GM18520 (cell line): ENCODE measurements at regions not wholly inside any gene's neighbourhood (a gene's known extent, or its start where the extent isn't known, plus 50 kb on each side); places are given as distances from the start of the nearest gene placed in this dataset.
"Not testable (repeated sequence)": the region's sequence is repeated elsewhere in the genome, so short reads cannot be mapped to it uniquely, and the experiment has no call there.

Experiments used
- ATAC-seq: cut with Tn5 transposase; IDR thresholded peaks from one replicate; pipeline ENCODE4 v1.9.1; 2021; ENCODE audit not compliant: unreplicated experiment

DNA sequence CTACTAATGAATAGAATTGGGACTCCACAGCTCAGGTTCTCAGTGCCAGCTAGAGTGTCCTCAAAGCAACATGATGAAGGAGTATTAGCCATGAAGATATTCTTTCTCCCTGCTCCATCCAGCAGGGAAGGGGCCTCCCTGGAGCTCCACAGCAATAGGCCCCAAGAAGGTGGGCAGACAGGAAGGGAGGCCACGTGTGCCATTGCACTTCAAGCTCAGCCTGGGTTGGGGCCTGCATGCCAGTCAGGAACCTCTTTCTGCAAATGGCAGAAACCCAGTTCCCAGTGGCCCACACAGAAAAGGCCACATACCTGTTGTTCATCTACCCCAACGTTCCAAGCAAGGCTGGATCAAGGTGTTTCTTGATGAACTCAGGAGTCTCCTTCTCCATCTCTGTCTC lies 357.5 kb upstream of the SFSWAP start:
- no peak for ATAC-seq

DNA sequence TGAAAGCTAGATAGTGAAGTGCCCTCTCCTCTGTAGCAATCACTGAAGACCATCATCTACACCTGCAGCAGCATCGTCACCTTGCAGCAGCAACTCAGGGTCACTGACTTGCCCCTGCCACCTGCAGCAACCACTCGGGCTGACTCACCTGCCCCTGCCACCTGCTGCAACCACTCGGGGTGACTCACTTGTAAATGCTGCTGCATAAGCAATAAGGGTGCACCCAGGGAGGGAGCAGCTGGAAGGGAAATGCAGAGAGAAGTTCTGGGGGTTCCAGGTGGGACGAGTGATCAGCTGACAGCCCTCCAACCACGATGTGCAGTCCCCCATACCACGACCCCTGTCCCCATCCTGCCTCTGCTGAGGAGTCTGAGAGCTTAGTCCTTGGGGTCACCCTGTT lies 357.1 kb upstream of the SFSWAP start:
- no peak for ATAC-seq

DNA sequence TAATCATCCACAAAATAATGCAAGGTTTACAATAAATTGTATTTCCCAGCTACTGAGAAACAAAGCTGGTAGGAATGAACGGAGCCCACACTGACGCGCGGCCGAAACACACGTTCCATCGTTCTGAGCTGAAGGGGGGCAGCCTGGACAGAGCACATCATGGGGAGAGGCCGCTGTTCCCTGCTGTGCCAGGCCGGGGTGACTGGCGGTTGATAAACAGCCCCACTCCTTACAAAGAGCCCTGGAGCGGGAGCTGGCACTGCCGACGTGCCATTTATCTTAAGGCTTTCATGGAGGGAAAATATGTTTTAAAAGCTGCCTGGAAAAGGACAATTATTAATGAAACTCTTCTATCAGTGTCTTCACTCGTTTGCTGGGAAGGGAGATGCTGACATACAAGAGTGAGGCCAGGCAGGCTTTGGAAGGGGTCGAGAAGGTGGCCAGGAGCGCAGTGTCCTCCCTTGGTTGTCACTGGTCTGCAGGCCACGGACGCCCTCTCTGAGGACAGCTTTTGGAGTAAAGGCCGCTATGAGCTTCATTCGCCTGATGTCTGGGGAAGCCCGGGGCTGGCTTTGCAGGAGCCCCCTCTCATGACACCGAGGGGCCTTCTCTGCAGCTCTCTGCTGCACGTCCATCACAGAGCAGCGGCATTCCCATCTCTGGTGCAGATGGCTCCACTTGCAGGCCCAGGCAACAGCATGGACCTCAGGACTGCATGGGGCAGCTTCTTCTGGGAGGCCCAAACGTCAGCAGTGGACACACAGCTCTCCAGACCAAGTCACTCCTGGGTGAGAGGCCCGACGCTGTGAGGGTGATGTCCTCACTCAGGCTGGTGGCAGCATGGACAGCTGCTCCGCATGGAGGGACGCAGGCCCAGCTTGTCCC lies 355.3 kb upstream of the SFSWAP start:
- no peak for ATAC-seq

DNA sequence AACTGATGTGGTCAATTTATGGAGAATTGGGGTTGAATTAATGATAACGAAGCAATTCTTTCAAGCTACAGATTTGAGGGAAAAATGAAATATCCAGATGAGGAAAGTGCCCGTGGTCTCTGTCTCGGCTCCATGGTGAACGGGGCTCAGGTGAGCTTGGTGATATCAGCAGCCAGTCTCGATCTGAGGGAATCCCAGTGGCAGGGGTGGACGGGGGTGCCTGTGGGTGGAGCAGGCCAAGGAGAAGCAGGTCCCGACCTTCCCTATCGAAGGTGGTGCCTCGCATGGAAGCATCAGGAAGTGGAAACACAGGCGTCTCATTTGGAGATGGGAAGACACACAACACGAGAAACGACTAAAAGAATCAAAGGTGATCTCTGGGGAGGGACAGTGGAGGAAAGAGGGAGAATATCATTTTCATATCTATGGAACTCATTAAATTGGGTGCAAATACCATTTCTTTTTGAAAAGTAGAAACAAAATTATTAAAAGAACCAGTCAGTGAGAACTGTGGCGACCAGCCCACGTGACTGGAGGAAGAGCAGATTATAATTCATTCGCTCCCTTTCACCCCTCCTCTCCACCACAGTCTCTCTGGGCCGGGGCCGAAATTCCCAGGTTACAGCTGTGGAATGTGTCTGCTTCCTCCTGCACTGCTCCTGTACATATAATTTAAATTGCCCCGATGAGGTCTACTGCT lies 354.3 kb upstream of the SFSWAP start:
- ATAC-seq: no peak

DNA sequence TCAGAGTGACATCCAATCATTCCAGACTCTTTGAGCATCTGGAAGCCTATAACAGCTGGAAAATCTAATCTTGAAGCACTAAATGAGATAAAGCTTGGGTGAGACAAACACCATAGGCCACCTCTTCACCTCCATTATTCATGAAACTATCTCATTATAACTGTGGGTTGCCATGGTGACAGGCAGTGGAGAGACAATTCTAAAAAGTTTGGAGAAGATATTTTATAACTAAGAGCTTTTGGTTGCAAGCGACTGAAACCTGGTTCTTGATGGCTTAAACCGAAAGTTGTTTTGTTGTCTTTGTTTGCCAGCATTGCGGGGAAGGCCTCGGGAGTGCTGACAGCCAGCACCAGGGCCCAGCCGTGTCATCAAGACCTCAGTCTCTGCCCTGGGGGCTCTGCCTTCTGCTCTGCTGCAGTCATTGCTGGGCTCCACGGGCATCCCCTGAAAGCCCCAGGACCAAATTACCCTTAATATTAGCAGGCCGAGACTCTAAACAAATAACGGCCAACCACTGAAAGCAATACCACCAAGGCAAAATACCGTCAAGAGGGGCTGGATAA lies 353.6 kb upstream of the SFSWAP start:
- no peak for ATAC-seq

DNA sequence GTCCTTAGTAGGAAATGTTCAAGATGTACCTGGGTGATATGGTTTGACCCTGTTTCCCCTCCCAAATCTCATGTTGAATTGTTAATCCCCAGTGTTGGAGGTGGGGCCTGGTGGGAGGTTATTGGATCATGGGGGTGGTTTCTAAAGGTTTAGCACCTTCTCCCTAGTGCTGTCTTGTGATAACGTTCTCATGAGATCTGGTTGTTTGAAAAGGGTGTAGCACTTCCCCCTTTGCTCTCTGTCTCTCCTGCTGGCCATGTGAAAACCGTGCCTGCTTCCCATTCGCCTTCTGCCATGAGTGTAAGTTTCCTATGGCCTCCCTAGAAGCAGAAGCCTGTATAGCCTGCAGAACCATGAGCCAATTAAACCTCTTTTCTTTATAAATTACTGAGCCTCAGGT lies 353.0 kb upstream of the SFSWAP start:
- no peak for ATAC-seq

DNA sequence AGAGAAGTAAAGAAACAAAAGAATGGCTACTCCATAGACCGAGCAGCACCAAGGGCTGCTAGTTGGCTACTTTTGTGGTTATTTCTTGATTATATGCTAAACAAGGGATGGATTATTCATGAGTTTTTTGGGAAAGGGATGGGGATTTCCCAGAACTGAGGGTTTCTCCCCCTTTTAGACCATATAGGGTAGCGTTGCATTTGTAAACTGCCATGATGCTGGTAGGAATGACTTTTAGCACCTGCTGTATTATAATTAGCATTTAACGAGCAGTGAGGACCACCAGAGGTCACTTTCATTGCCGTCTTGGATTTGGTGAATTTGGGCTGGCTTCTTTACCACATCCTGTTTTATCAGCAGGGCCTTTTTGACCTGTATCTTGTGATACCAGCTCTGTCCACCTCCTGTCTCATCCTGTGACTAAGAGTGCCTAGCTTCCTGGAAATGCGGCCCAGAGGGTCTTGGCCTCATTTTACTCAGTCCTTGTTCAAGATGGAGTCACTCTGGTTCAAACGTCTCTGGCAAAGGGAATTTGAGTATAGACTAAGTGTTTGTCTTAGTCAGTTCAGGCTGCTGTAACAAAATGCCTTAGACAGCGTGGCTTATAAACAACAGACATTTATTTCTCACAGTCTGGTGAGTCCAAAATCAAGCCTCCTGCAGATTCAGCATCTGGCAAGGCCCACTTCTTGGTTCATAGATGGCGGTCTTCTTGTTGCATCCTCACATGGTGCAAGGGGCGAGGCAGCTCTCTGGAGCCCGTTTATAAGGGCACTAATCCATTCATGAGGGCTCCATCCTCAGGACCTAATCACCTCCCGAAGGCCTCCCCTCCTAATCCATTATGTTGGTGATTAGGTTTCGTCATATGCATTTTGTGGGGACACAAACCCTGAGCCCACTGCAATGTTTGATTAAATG lies 348.3 kb upstream of the SFSWAP start:
- ATAC-seq: no peak

DNA sequence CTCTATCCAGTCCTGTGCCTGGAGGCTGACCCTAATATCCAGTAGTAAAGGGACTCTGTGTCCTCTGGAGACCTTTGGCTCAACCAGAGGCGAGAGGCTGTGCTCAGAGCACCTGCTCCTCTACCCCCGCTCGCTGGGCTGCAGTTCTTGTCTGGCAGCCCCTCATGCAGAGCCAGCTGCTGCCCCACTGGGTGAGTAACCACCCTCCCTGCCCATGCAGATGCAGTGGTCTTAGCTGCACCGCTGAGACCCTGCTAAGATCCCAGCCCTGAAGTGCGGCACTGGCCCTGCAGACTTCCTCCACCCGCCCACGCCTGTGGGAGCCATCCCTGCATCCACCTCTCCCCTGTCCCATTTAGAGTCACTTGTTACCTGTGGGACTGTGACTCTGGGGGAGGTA lies 347.5 kb upstream of the SFSWAP start:
- ATAC-seq: no peak

DNA sequence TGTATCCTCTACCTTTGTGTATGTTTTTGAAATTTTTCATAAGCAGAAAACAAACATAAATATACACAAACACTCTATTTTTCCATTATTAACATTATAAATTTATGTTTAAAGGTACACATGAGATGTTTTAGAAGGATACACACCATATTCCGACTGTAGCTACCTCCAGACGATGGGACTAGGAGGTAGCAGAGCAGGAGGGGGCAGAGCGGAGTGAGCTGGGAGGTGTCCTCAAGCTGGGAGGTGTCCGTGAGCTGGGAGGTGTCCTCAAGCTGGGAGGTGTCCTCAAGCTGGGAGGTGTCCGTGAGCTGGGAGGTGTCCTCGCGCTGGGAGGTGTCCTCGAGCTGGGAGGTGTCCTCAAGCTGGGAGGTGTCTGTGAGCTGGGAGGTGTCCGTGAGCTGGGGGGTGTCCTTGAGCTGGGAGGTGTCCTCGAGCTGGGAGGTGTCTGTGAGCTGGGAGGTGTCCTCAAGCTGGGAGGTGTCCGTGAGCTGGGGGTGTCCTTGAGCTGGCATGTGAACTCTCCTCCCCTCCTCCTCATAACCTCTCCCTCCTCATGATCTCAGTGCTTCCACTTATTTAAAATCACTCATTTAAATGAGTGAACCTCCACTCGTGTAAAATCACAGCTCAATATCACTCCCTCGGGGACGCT lies 346.9 kb upstream of the SFSWAP start:
- no peak for ATAC-seq

DNA sequence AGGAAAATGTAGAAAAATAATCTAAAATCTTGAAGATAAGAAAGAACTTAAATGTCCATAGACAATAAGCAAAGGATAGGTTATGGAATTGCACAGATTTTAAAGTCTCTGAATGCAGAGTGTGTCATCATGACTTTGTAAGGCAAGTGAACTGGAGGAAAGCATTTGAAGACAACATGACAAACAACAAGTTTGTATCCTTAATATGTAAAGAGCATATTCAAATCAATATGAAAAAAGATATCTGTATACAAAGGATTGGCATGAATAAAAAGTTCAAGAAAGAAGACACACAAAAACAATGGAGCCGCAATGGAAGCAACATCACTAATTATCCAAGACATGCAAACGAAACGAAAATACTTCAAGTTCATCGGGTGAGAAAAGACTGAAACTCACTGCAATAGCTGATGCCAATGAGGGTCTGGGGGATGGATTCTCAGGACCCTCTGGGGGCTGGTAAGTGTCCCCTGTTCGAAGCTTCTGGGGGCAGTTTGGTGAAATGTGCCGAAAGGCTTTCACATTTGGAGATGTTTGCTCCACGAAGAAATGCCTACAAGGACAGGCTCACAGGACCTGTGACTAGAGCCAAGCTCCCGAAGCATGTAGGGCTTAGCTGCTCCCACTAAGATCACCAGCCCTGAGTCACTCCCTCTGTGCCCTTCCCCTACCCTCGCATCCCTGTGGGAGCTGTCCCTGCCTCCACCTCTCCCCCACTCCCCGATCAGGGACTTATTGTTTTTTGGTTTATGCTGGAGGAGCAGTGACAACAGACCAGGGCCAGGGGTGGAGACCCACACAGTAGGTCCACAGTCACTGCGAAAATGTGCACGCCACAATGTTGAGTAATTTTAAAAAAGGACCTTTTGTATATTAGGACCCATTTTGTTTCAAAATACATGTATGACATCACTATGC lies 345.7 kb upstream of the SFSWAP start:
- no peak for ATAC-seq

DNA sequence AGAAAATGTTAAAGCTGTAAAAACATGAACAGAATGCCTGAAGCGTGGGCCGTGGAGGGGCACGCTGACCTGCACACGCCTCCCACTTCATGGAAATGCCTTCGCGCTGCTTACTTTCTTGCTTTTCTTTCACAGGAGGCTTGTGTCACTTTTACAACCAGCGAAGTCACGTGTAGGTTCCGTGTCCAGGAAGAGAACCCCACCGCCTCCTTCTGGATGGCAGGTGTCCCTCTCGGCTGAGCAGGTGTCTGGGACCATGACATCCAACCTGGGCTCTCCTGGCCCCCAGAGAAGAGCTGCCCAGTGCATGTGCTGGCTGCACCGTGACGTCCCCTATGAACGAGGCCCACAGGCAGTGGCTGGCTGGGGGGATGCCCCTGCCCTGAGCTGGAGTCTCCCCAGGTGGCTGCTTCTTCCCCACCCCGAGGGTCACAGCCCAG lies 345.0 kb upstream of the SFSWAP start:
- ATAC-seq: no peak

DNA sequence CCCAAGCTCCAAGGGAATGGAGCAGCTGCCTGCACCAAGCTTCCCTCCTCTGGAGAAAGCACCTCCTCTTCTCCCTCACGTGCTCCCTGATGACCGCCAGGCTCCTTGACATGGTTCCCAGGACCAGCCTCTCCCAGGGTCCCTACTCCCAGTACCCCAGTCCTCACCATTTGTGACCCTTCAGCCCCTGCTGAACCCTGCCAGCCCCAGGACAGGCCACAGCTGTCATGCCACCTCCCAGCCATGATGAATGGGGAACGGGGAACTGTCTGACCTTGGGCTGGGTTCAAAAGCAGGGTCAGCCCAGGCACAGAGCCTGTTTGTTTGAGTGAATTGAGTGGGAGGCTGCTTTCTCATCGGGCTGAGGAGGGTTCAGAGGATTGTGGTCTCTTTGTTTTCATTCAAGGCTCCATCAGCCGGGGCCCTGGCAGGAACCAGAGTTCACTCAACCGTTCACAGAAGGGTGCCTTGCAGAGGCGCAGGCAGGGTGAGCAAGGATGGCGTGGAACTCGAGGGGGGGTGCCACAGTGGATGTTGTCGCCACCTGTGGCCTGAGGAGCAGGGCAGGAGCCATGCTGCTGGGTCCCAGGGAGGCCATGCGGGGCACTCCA lies 344.5 kb upstream of the SFSWAP start:
- ATAC-seq: no peak

DNA sequence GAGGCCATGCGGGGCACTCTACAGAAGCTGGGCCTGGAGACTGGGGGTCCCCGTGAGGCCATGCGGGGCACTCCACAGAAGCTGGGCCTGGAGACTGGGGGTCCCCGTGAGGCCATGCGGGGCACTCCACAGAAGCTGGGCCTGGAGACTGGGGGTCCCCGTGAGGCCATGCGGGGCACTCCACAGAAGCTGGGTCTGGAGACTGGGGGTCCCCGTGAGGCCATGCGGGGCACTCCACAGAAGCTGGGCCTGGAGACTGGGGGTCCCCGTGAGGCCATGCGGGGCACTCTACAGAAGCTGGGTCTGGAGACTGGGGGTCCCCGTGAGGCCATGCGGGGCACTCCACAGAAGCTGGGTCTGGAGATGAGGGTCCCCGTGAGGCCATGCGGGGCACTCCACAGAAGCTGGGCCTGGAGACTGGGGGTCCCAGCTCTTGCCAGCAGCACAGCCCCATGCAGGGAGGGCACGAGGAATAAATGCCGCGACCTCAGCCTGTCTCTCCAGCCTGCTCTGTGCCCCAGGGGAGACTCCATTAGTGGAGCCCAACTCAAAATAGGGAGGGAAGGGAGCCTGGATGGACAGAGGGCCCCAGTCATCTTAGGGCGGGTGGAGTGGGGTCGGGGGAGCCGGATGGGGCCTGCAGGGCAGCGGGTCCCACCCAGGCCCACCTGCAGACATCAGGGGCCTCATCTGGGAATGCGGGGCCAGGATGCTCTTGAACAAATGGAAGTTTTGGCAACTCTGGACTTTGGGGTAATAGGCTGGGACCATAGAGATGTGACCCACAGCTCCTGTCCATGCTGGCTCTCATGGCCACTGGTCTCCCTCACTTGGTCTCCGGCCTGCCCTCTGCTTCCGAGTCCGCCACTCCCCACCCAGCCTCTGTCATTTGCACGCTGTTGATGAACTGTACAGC lies 343.6 kb upstream of the SFSWAP start:
- ATAC-seq: not testable (repeated sequence)

DNA sequence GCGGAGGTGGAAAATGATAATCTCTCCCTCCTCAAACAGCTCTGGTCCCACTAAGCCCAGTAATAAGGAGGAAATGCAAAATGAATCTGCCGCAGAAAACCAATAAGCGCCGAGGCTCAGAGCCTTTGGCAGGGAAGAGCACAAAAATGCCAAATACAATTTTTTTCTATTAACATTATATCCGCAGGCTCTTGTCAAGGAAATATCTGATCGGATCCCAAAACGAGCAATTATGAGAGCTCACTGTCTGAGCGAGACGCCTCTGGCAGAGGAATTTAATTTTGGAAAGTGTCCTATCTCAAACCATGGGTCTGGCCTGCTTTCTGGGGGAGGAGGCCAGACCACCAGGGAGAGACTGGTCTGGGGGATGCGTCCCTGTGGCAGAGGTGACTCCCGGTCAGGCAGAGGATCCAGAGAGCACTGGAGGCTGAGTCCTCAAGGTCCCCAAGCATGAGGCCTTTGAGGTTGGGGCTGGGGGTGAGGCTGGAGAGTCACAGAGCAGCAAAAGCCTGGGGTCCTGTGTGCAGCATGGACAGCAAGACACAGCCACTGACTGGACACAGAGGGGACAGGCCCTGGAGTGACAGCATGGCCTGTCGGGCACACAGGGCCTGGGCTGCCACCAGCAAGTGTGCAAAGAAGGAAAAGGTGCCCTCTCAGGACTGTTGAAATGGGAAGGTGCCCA lies 342.8 kb upstream of the SFSWAP start:
- no peak for ATAC-seq

DNA sequence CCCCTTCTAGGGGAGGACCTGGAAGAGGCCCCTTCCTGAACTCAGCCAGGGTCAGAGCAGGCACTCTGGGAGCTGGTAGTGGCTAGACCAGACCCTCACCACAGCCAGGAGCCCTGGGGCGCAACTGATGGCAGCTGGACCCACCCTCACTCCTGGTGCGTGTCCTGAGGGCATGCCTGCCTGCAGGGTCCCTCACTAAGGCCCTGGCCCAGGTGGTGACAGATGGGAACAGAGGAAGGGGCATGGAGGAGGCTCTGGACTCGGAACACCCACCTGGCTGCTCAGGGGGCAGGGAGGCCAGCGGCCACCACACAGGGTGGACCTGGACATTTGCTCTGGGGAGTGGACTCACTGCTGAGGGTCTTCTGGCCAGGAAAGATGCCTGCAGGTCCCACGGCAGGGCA lies 342.2 kb upstream of the SFSWAP start:
- ATAC-seq: no peak

DNA sequence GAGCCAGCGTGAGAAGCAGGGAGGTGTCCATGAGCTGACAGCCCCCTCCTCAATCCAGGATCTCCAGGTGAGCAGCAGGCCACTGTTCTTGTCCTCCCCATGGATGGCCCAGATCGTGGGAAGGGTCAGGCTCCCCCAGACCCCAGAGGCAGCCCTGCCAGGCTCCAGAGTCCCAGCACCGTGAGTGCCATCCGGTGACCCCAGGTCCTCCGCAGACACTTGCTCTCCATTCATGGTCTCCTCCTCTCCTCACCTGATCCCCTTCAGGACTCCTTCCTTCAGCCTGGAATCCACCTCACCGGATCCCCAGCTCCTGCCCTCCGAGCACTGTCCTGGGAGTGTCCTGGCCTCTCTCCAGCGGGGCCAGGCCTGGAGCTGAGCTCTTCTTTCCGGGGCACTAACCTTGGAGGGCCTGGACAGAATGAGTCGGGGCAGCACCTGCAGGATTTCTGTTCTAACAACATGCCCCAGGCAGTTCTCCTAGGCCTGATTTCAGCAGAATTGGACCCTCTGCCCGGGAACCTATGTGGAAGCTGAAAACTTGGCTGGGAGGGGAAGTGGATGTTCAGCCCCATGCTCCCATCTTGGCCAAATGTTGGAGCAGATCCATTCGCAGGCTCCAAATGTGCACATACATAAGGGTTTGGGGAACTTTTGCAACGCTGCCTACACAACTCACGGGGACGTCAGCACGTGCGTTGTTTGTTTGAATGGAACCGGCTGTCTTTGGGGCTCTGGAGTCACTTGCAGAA lies 341.6 kb upstream of the SFSWAP start:
- ATAC-seq: no peak

DNA sequence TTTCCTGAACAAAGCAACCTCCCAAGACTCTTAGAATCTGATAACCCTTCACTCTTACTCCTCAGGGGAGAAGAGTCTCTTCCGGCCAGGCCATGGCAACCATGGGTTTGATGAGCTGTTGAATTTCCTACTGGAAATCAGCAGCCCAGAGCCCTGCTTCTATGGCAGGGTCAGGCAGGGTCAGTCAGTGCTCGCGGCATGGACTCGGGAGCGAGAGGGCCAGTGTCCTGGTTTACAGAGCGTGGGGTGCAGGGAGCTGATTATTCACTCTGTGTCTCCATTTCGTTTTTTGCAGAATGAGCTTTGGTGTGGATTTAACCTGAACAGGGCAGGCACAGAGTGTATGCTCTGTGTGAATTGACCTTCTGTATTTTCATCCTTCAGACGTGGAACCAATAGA lies 340.6 kb upstream of the SFSWAP start:
- ATAC-seq: no peak
